ENCODE measurements at regions not wholly inside any gene's neighbourhood (a gene's known extent, or its start where the extent isn't known, plus 50 kb on each side); places are given as distances from the start of the nearest gene placed in this dataset.

- TF ChIP-seq POLR2A (IDR thresholded peaks at IDR 0.05; ENCODE audit: low read length) = no peak
- TF ChIP-seq GATA1 (IDR thresholded peaks at IDR 0.05; ENCODE audit: low read depth, low read length) = no peak
Measured at GRCh38 chr6:115665310-115665709, 395.4 kb downstream of the FRK start.
